Activated CD8-positive, alpha-beta memory T cell treated with anti-CD3 and anti-CD28 coated beads for 24 hours (primary cell): ENCODE measurements at regions not wholly inside any gene's neighbourhood (a gene's known extent, or its start where the extent isn't known, plus 50 kb on each side); places are given as distances from the start of the nearest gene placed in this dataset.

Experiments used
- DNase-seq: peaks from one replicate; pipeline ENCODE4 v3.0.0-alpha.2; 2020

GRCh38 chr10:71028066-71028465 lies 139.7 kb upstream of the PCBD1 start:
- no peak for DNase-seq

- no peak for DNase-seq
These were observed 141.1 kb upstream of the PCBD1 start for GRCh38 chr10:71029411-71029892.

- no peak for DNase-seq
These were observed 141.5 kb upstream of the PCBD1 start for GRCh38 chr10:71029907-71030306.

- DNase-seq, result no peak
These were observed 142.7 kb upstream of the PCBD1 start for GRCh38 chr10:71031026-71031425.

- DNase-seq, result no peak
These were observed 143.2 kb upstream of the PCBD1 start for GRCh38 chr10:71031603-71032002.

- no peak for DNase-seq
These were observed 144.5 kb upstream of the PCBD1 start for GRCh38 chr10:71032887-71033286.

GRCh38 chr10:71033396-71033980 lies 145.1 kb upstream of the PCBD1 start:
- DNase-seq, result no peak

GRCh38 chr10:71035511-71036296 lies 147.3 kb upstream of the PCBD1 start:
- DNase-seq, result no peak

GRCh38 chr10:71036297-71036966 lies 148.1 kb upstream of the PCBD1 start:
- DNase-seq, result no peak

GRCh38 chr10:71038091-71038633 lies 149.8 kb upstream of the PCBD1 start:
- DNase-seq, result no peak

GRCh38 chr10:71038921-71039320 lies 150.6 kb upstream of the PCBD1 start:
- no peak for DNase-seq

GRCh38 chr10:71039551-71039950 lies 151.2 kb upstream of the PCBD1 start:
- DNase-seq, result no peak

- DNase-seq, result no peak
These were observed 152.0 kb upstream of the PCBD1 start for GRCh38 chr10:71040343-71040742.

- DNase-seq, result no peak
These were observed 152.7 kb upstream of the PCBD1 start for GRCh38 chr10:71040846-71041605.

- no peak for DNase-seq
These were observed 153.9 kb upstream of the PCBD1 start for GRCh38 chr10:71042216-71042615.

- DNase-seq, result no peak
These were observed 154.3 kb upstream of the PCBD1 start for GRCh38 chr10:71042699-71043098.

GRCh38 chr10:71043858-71044257 lies 155.5 kb upstream of the PCBD1 start:
- DNase-seq, result no peak

- no peak for DNase-seq
These were observed 156.4 kb upstream of the PCBD1 start for GRCh38 chr10:71044720-71045119.

- DNase-seq, result no peak
These were observed 156.9 kb upstream of the PCBD1 start for GRCh38 chr10:71045204-71045809.

GRCh38 chr10:71045936-71046335 lies 157.6 kb upstream of the PCBD1 start:
- no peak for DNase-seq

GRCh38 chr10:71046747-71047146 lies 158.4 kb upstream of the PCBD1 start:
- DNase-seq, result no peak

- DNase-seq, result no peak
These were observed 160.7 kb upstream of the PCBD1 start for GRCh38 chr10:71048971-71049615.
